Smooth muscle cell (in vitro differentiated cells): ENCODE measurements at regions not wholly inside any gene's neighbourhood (a gene's known extent, or its start where the extent isn't known, plus 50 kb on each side); places are given as distances from the start of the nearest gene placed in this dataset.

Experiments
- DNase-seq: peaks from one replicate; lab custom pipeline; 2025; ENCODE audit not compliant: unreplicated experiment; lab: John Stamatoyannopoulos, UW
- H2AFZ ChIP-seq: fragments of 200-600 bp; sonication (generic); 2 replicates; pipeline ENCODE4 v1.6.0; 2016; ENCODE audit warnings: antibody characterized with exemption, low read depth, mild to moderate bottlenecking
- H3F3A ChIP-seq: fragments of 200-600 bp; sonication (generic); 2 replicates; pipeline ENCODE4 v1.6.0; 2017; ENCODE audit warnings: antibody characterized with exemption, low read depth
- H3K27ac ChIP-seq: fragments of 200-600 bp; sonication (generic); 2 replicates; pipeline ENCODE4 v1.5.1; 2016; ENCODE audit warnings: low read depth, mild to moderate bottlenecking
- H3K27me3 ChIP-seq: fragments of 200-600 bp; sonication (generic); 2 replicates; pipeline ENCODE4 v1.6.1; 2016; ENCODE audit warnings: low read depth, mild to moderate bottlenecking
- H3K36me3 ChIP-seq: fragments of 200-600 bp; sonication (generic); 2 replicates; pipeline ENCODE4 v1.5.1; 2016; ENCODE audit warnings: low read depth
- H3K4me1 ChIP-seq: fragments of 200-600 bp; sonication (generic); 2 replicates; pipeline ENCODE4 v1.5.1; 2016; ENCODE audit warnings: low read depth
- H3K4me2 ChIP-seq: fragments of 200-600 bp; sonication (generic); 2 replicates; pipeline ENCODE4 v1.6.0; 2016; ENCODE audit warnings: mild to moderate bottlenecking
- H3K4me3 ChIP-seq: fragments of 200-600 bp; sonication (generic); 2 replicates; pipeline ENCODE4 v1.5.1; 2016; ENCODE audit warnings: mild to moderate bottlenecking
- H3K79me2 ChIP-seq: fragments of 200-600 bp; sonication (generic); 2 replicates; pipeline ENCODE4 v1.6.0; 2016; ENCODE audit warnings: low read depth, mild to moderate bottlenecking
- H3K9ac ChIP-seq: fragments of 200-600 bp; sonication (generic); 2 replicates; pipeline ENCODE4 v1.6.0; 2016; ENCODE audit warnings: low read depth
- H3K9me3 ChIP-seq: fragments of 200-600 bp; sonication (generic); replicated peaks from 2 replicates; pipeline ENCODE4 v1.5.1; 2016; ENCODE audit warnings: low read depth
- H4K20me1 ChIP-seq: fragments of 200-600 bp; sonication (generic); 2 replicates; pipeline ENCODE4 v1.6.0; 2016; ENCODE audit warnings: low read depth
- WGBS: methylation state at CpG from one replicate; pipeline ENCODE4 v1.1.7; 2016; ENCODE audit warnings: low lambda C conversion rate; 5-methylcytosine and 5-hydroxymethylcytosine counted together
- TF ChIP-seq, protein P1 (sequence below): fragments of 200-600 bp; sonication (generic); IDR thresholded peaks from 2 replicates; pipeline ENCODE4 v1.5.1; 2017; ENCODE audit warnings: borderline replicate concordance, mild to moderate bottlenecking, antibody characterized with exemption; ENCODE audit not compliant: insufficient read depth, poor library complexity, severe bottlenecking

GRCh38 chr4:124915073-124915472 lies 202.5 kb upstream of the ANKRD50 start:
- Histone ChIP-seq H3K79me2 (no peaks in the 10 kb centered on the region), H3F3A (no peaks in the 10 kb centered on the region), H3K27ac (no peak overlapping the region), H2AFZ (no peak overlapping the region), H3K4me2 (no peak overlapping the region), H3K9me3 (peaks cover 14% of the 10 kb centered on the region), H3K36me3 (no peaks in the 10 kb centered on the region), H3K9ac (no peak overlapping the region), H3K4me1 (no peaks in the 10 kb centered on the region), H4K20me1 (no peaks in the 10 kb centered on the region), H3K27me3 (no peaks in the 10 kb centered on the region), H3K4me3 (no peak overlapping the region)
- WGBS: 87% methylated on average over 1 of the region's 1 CpG
- no peak for DNase-seq
- TF ChIP-seq, protein P1, sequence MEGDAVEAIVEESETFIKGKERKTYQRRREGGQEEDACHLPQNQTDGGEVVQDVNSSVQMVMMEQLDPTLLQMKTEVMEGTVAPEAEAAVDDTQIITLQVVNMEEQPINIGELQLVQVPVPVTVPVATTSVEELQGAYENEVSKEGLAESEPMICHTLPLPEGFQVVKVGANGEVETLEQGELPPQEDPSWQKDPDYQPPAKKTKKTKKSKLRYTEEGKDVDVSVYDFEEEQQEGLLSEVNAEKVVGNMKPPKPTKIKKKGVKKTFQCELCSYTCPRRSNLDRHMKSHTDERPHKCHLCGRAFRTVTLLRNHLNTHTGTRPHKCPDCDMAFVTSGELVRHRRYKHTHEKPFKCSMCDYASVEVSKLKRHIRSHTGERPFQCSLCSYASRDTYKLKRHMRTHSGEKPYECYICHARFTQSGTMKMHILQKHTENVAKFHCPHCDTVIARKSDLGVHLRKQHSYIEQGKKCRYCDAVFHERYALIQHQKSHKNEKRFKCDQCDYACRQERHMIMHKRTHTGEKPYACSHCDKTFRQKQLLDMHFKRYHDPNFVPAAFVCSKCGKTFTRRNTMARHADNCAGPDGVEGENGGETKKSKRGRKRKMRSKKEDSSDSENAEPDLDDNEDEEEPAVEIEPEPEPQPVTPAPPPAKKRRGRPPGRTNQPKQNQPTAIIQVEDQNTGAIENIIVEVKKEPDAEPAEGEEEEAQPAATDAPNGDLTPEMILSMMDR: no peak

- no peak for DNase-seq
- TF ChIP-seq, protein P1: no peak
- Histone ChIP-seq H3K9ac (no peak overlapping the region), H2AFZ (no peak overlapping the region), H4K20me1 (no peaks in the 10 kb centered on the region), H3K27ac (no peak overlapping the region), H3F3A (no peaks in the 10 kb centered on the region), H3K4me3 (no peak overlapping the region), H3K36me3 (no peaks in the 10 kb centered on the region), H3K9me3 (peaks cover 14% of the 10 kb centered on the region), H3K27me3 (no peaks in the 10 kb centered on the region), H3K79me2 (no peaks in the 10 kb centered on the region), H3K4me1 (no peaks in the 10 kb centered on the region), H3K4me2 (no peak overlapping the region)
- 81% methylated on average over 1 of the region's 1 CpG for WGBS
These were observed 200.7 kb upstream of the ANKRD50 start for GRCh38 chr4:124913237-124913636.

DNA sequence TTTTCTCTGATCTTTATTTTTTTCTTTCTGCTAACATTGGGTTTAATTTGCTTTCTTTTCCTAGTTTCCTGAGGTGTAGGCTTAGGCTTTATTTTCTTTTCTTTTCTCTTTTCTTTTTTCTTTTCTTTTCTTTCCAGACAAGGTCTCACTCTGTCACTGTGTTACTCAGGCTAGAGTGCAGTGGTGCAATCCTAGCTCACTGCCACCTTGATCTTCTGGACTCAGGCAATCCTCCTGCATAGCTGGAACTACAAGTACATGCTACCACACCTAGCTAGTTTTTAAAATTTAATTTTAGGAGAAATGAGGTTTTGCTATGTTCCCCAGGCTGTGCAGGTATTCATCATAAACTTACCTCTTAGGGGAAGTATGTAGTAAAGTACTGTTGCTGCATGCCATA lies 197.8 kb upstream of the ANKRD50 start:
- Histone ChIP-seq H3F3A (no peaks in the 10 kb centered on the region), H3K79me2 (no peaks in the 10 kb centered on the region), H3K9ac (no peak overlapping the region), H3K4me3 (no peak overlapping the region), H2AFZ (no peak overlapping the region), H3K4me1 (no peaks in the 10 kb centered on the region), H3K27me3 (no peaks in the 10 kb centered on the region), H3K36me3 (no peaks in the 10 kb centered on the region), H3K9me3 (peaks cover 14% of the 10 kb centered on the region), H3K4me2 (no peak overlapping the region), H4K20me1 (no peaks in the 10 kb centered on the region), H3K27ac (no peak overlapping the region)
- TF ChIP-seq, protein P1: no peak
- DNase-seq: no peak

DNA sequence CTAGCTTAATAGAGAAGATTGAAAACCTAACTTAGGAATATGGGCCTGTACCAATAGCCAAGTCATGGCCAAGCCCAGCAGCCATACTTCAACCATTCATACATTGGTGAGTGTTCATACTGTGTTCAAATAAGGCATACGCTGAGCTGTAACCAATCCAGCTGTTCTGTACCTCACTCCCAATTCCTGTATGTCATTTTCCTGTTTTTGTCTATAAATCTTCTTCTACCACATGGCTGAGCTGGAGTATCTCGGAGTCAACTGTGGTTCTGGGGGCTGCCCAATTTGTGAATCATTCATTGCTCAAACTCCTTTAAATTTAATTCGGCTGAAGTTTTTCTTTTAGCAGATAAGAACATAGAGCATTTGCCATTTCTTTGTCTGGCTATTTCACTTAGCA lies 195.3 kb upstream of the ANKRD50 start:
- no peak overlapping the region for H3K27ac ChIP-seq
- no peak overlapping the region for H2AFZ ChIP-seq
- H3K4me3 ChIP-seq: no peak overlapping the region
- H3F3A ChIP-seq: no peaks in the 10 kb centered on the region
- no peak overlapping the region for H3K4me2 ChIP-seq
- no peak overlapping the region for H3K9ac ChIP-seq
- no peaks in the 10 kb centered on the region for H3K36me3 ChIP-seq
- DNase-seq: no peak
- no peaks in the 10 kb centered on the region for H3K79me2 ChIP-seq
- 72% methylated on average over 3 of the region's 3 CpGs for WGBS
- H3K27me3 ChIP-seq: no peaks in the 10 kb centered on the region
- H3K9me3 ChIP-seq: peaks cover 11% of the 10 kb centered on the region
- H3K4me1 ChIP-seq: peaks cover 7% of the 10 kb centered on the region
- TF ChIP-seq, protein P1: no peak
- no peaks in the 10 kb centered on the region for H4K20me1 ChIP-seq
